B cell (primary cell): ENCODE measurements at regions not wholly inside any gene's neighbourhood (a gene's known extent, or its start where the extent isn't known, plus 50 kb on each side); places are given as distances from the start of the nearest gene placed in this dataset.

Source experiments
- ATAC-seq: fragments of 200-7000 bp; cut with Tn5 transposase; one replicate; pipeline ENCODE4 v1.10.0; 2021; ENCODE audit warnings: low read depth, mild to moderate bottlenecking, moderate number of reproducible peaks, moderate library complexity
- CTCF ChIA-PET: fragments of 350-600 bp; sonication (Branson Sonifier 250); formaldehyde crosslinking; loops from one replicate; lab custom pipeline; 2021; ENCODE audit warnings: antibody characterized with exemption, inconsistent platforms; lab: Charles Lee
- POLR2A ChIA-PET: fragments of 350-600 bp; sonication (Branson Sonifier 250); formaldehyde crosslinking; loops from one replicate; lab custom pipeline; 2021; ENCODE audit warnings: antibody characterized with exemption; lab: Charles Lee
- DNase-seq: peaks from one replicate; pipeline ENCODE4 v3.0.0; 2013
- H2AFZ ChIP-seq: 2 replicates; pipeline ENCODE4 v1.6.1; 2012; ENCODE audit warnings: mild to moderate bottlenecking, low read depth, low read length; ENCODE audit not compliant: insufficient read depth, poor library complexity, severe bottlenecking
- H3K27ac ChIP-seq, 2 donors: 1 replicate in 1 of 2; 2 replicates in 1 of 2; pipeline ENCODE4 v1.5.1; 2012 to 2013; ENCODE audit warnings: low read length in 2 of 2, mild to moderate bottlenecking in 2 of 2, moderate library complexity in 1 of 2
- H3K27me3 ChIP-seq, 4 experiments: fragments of 200-600 bp in 1 of 4; sonication (generic) in 1 of 4; replicated peaks in 1 of 4; 1 replicate in 2 of 4; 2 replicates in 2 of 4; pipeline versions ENCODE4 v1.6.1 to v1.7.0; 2013 to 2016; ENCODE audit warnings: low read length in 3 of 4, mild to moderate bottlenecking in 2 of 4, mixed read lengths in 1 of 4, moderate library complexity in 1 of 4; ENCODE audit not compliant: insufficient read depth in 4 of 4, control insufficient read depth in 3 of 4; ENCODE audit errors: control extremely low read depth in 1 of 4
- H3K36me3 ChIP-seq, 2 experiments: replicated peaks in 1 of 2; 1 replicate in 1 of 2; 2 replicates in 1 of 2; pipeline versions ENCODE4 v1.6.1 to v1.7.1; 2013; ENCODE audit warnings: low read length in 1 of 2; ENCODE audit not compliant: insufficient read depth in 2 of 2, control insufficient read depth in 1 of 2; ENCODE audit errors: control extremely low read depth in 1 of 2, extremely low read depth in 1 of 2
- H3K4me1 ChIP-seq, 2 donors: fragments of 200-600 bp in 1 of 2; sonication (generic) in 1 of 2; 1 replicate in 1 of 2; 2 replicates in 1 of 2; pipeline versions ENCODE4 v1.5.1 to v1.6.1; 2013 to 2017; ENCODE audit warnings: low read length in 2 of 2; ENCODE audit not compliant: control insufficient read depth in 2 of 2, insufficient read depth in 2 of 2
- H3K4me2 ChIP-seq: replicated peaks from 2 replicates; pipeline ENCODE3; 2012; ENCODE audit warnings: mild to moderate bottlenecking, low read depth, low read length; ENCODE audit not compliant: poor library complexity, severe bottlenecking
- H3K4me3 ChIP-seq, 5 experiments: fragments of 200-600 bp in 1 of 5; sonication (generic) in 1 of 5; 1 replicate in 3 of 5; 2 replicates in 2 of 5; pipeline versions ENCODE4 v1.5.1 to v1.7.0; 2011 to 2016; ENCODE audit warnings: low read length in 4 of 5, mild to moderate bottlenecking in 4 of 5, low read depth in 2 of 5, control low read depth in 1 of 5, moderate library complexity in 1 of 5; ENCODE audit not compliant: insufficient read depth in 1 of 5; ENCODE audit errors: control extremely low read depth in 1 of 5, extremely low read depth in 1 of 5
- H3K79me2 ChIP-seq: fragments of 200-600 bp; sonication (generic); one replicate; pipeline ENCODE4 v1.6.0; 2016; ENCODE audit warnings: low read length; ENCODE audit not compliant: control insufficient read depth, insufficient read depth
- H3K9ac ChIP-seq: fragments of 200-600 bp; sonication (generic); 2 replicates; pipeline ENCODE4 v1.6.1; 2017; ENCODE audit warnings: mild to moderate bottlenecking, low read length, moderate library complexity
- H3K9me3 ChIP-seq, 3 donors: one replicate each; pipeline versions ENCODE4 v1.6.1 to v1.7.1; 2013; ENCODE audit warnings: low read length in 2 of 3; ENCODE audit not compliant: control insufficient read depth in 2 of 3, insufficient read depth in 1 of 3; ENCODE audit errors: control extremely low read depth in 1 of 3
- H4K20me1 ChIP-seq: 2 replicates; pipeline ENCODE4 v1.6.0; 2012; ENCODE audit warnings: mild to moderate bottlenecking, low read length; ENCODE audit not compliant: insufficient read depth, control insufficient read depth, poor library complexity, severe bottlenecking
- H3K27ac Mint-ChIP-seq: one replicate; pipeline ENCODE4 v1.8.0; 2021; ENCODE audit warnings: mixed read lengths
- H3K27me3 Mint-ChIP-seq: one replicate; pipeline ENCODE4 v1.8.0; 2021; ENCODE audit warnings: mixed read lengths
- H3K4me1 Mint-ChIP-seq: one replicate; pipeline ENCODE4 v1.8.0; 2021; ENCODE audit warnings: mixed read lengths
- H3K4me3 Mint-ChIP-seq: one replicate; pipeline ENCODE4 v1.8.0; 2021; ENCODE audit warnings: mixed read lengths
- H3K9me3 Mint-ChIP-seq: one replicate; pipeline ENCODE4 v1.8.0; 2022; ENCODE audit warnings: mixed read lengths; ENCODE audit not compliant: insufficient read depth
- EZH2 ChIP-seq: IDR thresholded peaks from 2 replicates; pipeline ENCODE4 v1.6.1; 2012; ENCODE audit warnings: borderline replicate concordance, low read depth, mild to moderate bottlenecking, moderate library complexity, low read length; ENCODE audit not compliant: insufficient read depth, poor library complexity, severe bottlenecking
- WGBS: methylation state at CpG from one replicate; pipeline ENCODE4 v1.1.5; 2013; ENCODE audit warnings: missing lambda C conversion rate; ENCODE audit not compliant: insufficient coverage; 5-methylcytosine and 5-hydroxymethylcytosine counted together
- intact Hi-C: fragments of 100-400 bp; cut with micrococcal nuclease; formaldehyde crosslinking; loops from one replicate; pipeline ENCODE4 v1.10.0; 2022
- TF ChIP-seq, protein P1 (sequence below): fragments of 200-600 bp; IDR thresholded peaks from one replicate; pipeline ENCODE4 v1.8.0; 2022; ENCODE audit warnings: antibody characterized with exemption, mild to moderate bottlenecking

DNA sequence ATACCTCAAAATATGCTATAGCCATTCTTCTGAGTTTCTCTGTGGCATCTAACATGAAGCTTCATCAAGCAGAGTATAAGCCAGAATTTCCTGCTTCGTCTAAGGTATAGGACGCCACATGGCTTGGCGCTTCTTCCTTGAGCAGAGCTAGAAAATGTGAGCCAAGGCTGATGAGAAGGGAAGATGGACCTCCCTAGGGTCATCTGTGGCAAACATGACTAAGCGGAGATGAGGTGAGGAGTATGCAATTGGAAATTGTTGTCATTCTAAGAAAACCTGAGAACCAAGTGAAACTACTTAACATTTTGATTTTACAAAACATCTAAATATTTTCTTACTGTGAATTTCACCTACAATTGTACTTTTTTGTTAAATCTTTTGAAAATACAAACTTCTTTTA is 466.5 kb downstream of the PSAT1 start:
- Histone ChIP-seq H3K4me3 (no peak overlapping the region), H3K27ac (no peak overlapping the region), H3K79me2 (no peaks in the 10 kb centered on the region), H3K9me3 (no peaks in the 10 kb centered on the region), H3K27me3 (no peaks in the 10 kb centered on the region), H3K36me3 (no peaks in the 10 kb centered on the region), H3K4me2 (no peak overlapping the region), H2AFZ (no peak overlapping the region), H4K20me1 (no peaks in the 10 kb centered on the region), H3K4me1 (no peaks in the 10 kb centered on the region), H3K9ac (no peak overlapping the region)
- H3K4me1 Mint-ChIP-seq: no peaks in the 10 kb centered on the region
- no peak overlapping the region for H3K27ac Mint-ChIP-seq
- POLR2A ChIA-PET: no interaction called here
- DNase-seq (no peak), ATAC-seq (no peak)
- no peaks in the 10 kb centered on the region for H3K9me3 Mint-ChIP-seq
- CTCF ChIA-PET: no interaction called here
- H3K27me3 Mint-ChIP-seq: no peaks in the 10 kb centered on the region
- 96% methylated on average over 3 of the region's 4 CpGs for WGBS
- TF ChIP-seq, protein P1, sequence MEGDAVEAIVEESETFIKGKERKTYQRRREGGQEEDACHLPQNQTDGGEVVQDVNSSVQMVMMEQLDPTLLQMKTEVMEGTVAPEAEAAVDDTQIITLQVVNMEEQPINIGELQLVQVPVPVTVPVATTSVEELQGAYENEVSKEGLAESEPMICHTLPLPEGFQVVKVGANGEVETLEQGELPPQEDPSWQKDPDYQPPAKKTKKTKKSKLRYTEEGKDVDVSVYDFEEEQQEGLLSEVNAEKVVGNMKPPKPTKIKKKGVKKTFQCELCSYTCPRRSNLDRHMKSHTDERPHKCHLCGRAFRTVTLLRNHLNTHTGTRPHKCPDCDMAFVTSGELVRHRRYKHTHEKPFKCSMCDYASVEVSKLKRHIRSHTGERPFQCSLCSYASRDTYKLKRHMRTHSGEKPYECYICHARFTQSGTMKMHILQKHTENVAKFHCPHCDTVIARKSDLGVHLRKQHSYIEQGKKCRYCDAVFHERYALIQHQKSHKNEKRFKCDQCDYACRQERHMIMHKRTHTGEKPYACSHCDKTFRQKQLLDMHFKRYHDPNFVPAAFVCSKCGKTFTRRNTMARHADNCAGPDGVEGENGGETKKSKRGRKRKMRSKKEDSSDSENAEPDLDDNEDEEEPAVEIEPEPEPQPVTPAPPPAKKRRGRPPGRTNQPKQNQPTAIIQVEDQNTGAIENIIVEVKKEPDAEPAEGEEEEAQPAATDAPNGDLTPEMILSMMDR: no peak
- no peak for TF ChIP-seq EZH2
- H3K4me3 Mint-ChIP-seq: no peak overlapping the region
- intact Hi-C loops: no loop called here

DNA sequence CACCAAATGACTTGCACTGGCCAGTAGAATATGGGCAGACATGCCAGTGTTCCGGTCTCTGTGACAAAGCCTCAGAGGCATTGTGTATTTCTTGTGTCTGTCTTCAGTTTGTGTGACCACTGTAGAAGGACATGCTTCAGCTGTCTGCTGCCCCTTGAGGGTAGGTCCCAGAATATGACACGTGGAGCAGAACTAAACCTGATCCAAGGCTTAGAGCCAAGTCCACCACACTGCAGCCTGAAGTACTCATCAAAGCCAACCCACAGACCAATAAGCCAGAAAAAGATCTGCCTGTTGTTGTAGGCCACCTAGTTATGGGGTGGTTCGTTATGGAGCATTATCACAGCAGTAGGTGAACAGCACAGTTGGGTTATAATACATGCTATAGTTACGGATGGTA is 468.9 kb downstream of the PSAT1 start:
- Mint-ChIP-seq H3K9me3 (no peaks in the 10 kb centered on the region), H3K27me3 (no peaks in the 10 kb centered on the region), H3K4me1 (peaks cover 9% of the 10 kb centered on the region), H3K4me3 (no peak overlapping the region), H3K27ac (no peak overlapping the region)
- no peak for TF ChIP-seq EZH2
- TF ChIP-seq, protein P1: no peak
- Histone ChIP-seq H3K79me2 (no peaks in the 10 kb centered on the region), H3K9me3 (no peaks in the 10 kb centered on the region), H3K4me1 (peaks cover 4 to 5% of the 10 kb centered on the region in 2 donors), H3K4me2 (no peak overlapping the region), H2AFZ (no peak overlapping the region), H3K4me3 (no peak overlapping the region), H3K27ac (no peak overlapping the region), H3K27me3 (no peaks in the 10 kb centered on the region), H3K9ac (no peak overlapping the region), H4K20me1 (no peaks in the 10 kb centered on the region), H3K36me3 (no peaks in the 10 kb centered on the region)
- intact Hi-C loops: no loop called here
- ATAC-seq (no peak), DNase-seq (no peak)
- CTCF ChIA-PET: no interaction called here
- POLR2A ChIA-PET: no interaction called here
- WGBS: 83% methylated on average over 1 of the region's 4 CpGs
